IMR-90 (cell line): ENCODE measurements at regions not wholly inside any gene's neighbourhood (a gene's known extent, or its start where the extent isn't known, plus 50 kb on each side); places are given as distances from the start of the nearest gene placed in this dataset.

Source experiments
- ATAC-seq: fragments of 200-7000 bp; cut with Tn5 transposase; 2 replicates; pipeline ENCODE4 v1.9.1; 2020; ENCODE audit warnings: low read depth, mild to moderate bottlenecking, moderate library complexity
- BruUV-seq: library from RNA; stranded (reverse); fragments of 400-500 nt; replicated peaks from 2 replicates; lab custom pipeline; 2021; lab: Mats Ljungman, UMichigan
- CTCF ChIA-PET: fragments of 300-600 bp; formaldehyde crosslinking; extraction: SDS; loops from one replicate; lab custom pipeline; 2021; ENCODE audit warnings: antibody characterized with exemption; lab: Yijun Ruan, JAX
- POLR2A ChIA-PET: fragments of 300-600 bp; sonication (Branson Sonifier 250); formaldehyde crosslinking; loops from one replicate; lab custom pipeline; 2022; ENCODE audit warnings: antibody characterized with exemption; ENCODE audit not compliant: unreplicated experiment; lab: Charles Lee
- DNase-seq: peaks from one replicate; pipeline ENCODE4 v3.0.0; 2013
- H2AFZ ChIP-seq: replicated peaks from 2 replicates; pipeline ENCODE3; 2013; ENCODE audit warnings: low read length, mild to moderate bottlenecking; ENCODE audit not compliant: poor library complexity
- H2AK5ac ChIP-seq: 2 replicates; pipeline ENCODE4 v1.6.1; 2013; ENCODE audit warnings: low read depth, low read length, inconsistent platforms
- H2AK9ac ChIP-seq: replicated peaks from 2 replicates; pipeline ENCODE3; 2013; ENCODE audit warnings: mild to moderate bottlenecking, low read depth, low read length, moderate library complexity; ENCODE audit not compliant: poor library complexity
- H2BK120ac ChIP-seq: 2 replicates; pipeline ENCODE4 v1.6.1; 2013; ENCODE audit warnings: low read depth, low read length, inconsistent platforms
- H2BK15ac ChIP-seq: 3 replicates; pipeline ENCODE4 v1.6.1; 2013; ENCODE audit warnings: low read depth, low read length, inconsistent platforms
- H2BK20ac ChIP-seq: 2 replicates; pipeline ENCODE4 v1.6.1; 2013; ENCODE audit warnings: low read depth, mild to moderate bottlenecking, inconsistent platforms, low read length, moderate library complexity
- H2BK5ac ChIP-seq: 2 replicates; pipeline ENCODE4 v1.6.1; 2013; ENCODE audit warnings: mild to moderate bottlenecking, low read depth, low read length, inconsistent platforms; ENCODE audit not compliant: poor library complexity, severe bottlenecking
- H3K14ac ChIP-seq: replicated peaks from 2 replicates; pipeline ENCODE4 v1.6.1; 2013; ENCODE audit warnings: low read depth, low read length, inconsistent platforms
- H3K18ac ChIP-seq: 2 replicates; pipeline ENCODE4 v1.6.1; 2013; ENCODE audit warnings: low read depth, low read length, control low read depth
- H3K23ac ChIP-seq: 2 replicates; pipeline ENCODE4 v1.6.1; 2013; ENCODE audit warnings: low read depth, low read length, inconsistent platforms
- H3K27ac ChIP-seq: 2 replicates; pipeline ENCODE4 v1.5.1; 2013; ENCODE audit warnings: mild to moderate bottlenecking, control low read depth, low read length; ENCODE audit not compliant: insufficient read depth
- H3K27me3 ChIP-seq: 2 replicates; pipeline ENCODE4 v1.6.1; 2013; ENCODE audit warnings: low read length; ENCODE audit not compliant: control insufficient read depth, insufficient read depth
- H3K36me3 ChIP-seq: 2 replicates; pipeline ENCODE4 v1.6.1; 2013; ENCODE audit warnings: low read length, mixed read lengths; ENCODE audit not compliant: control insufficient read depth, insufficient read depth
- H3K4ac ChIP-seq: 2 replicates; pipeline ENCODE4 v1.6.1; 2013; ENCODE audit warnings: low read depth, low read length, inconsistent platforms
- H3K4me1 ChIP-seq: 2 replicates; pipeline ENCODE4 v1.6.1; 2013; ENCODE audit warnings: low read length, mixed read lengths; ENCODE audit not compliant: control insufficient read depth, insufficient read depth
- H3K4me2 ChIP-seq: 2 replicates; pipeline ENCODE4 v1.6.1; 2013; ENCODE audit warnings: low read depth, mild to moderate bottlenecking, control low read depth, low read length, moderate library complexity
- H3K4me3 ChIP-seq: 2 replicates; pipeline ENCODE4 v1.5.1; 2013; ENCODE audit warnings: low read depth, mild to moderate bottlenecking, control low read depth, low read length, moderate library complexity; ENCODE audit not compliant: insufficient read depth
- H3K56ac ChIP-seq: 2 replicates; pipeline ENCODE4 v1.6.1; 2013; ENCODE audit warnings: low read length, inconsistent platforms; ENCODE audit not compliant: insufficient read depth; ENCODE audit errors: extremely low read depth
- H3K79me1 ChIP-seq, 2 experiments: 2 replicates each; pipeline ENCODE4 v1.6.1; 2013; ENCODE audit warnings: low read length in 2 of 2, inconsistent platforms in 1 of 2, low read depth in 1 of 2
- H3K9ac ChIP-seq: 2 replicates; pipeline ENCODE4 v1.6.1; 2013; ENCODE audit warnings: low read depth, low read length, control low read depth
- H3K9me1 ChIP-seq: 2 replicates; pipeline ENCODE4 v1.6.1; 2013; ENCODE audit warnings: low read length, inconsistent platforms; ENCODE audit not compliant: insufficient read depth
- H3K9me3 ChIP-seq: 2 replicates; pipeline ENCODE4 v1.6.1; 2013; ENCODE audit warnings: low read length; ENCODE audit not compliant: control insufficient read depth, insufficient read depth
- H4K20me1 ChIP-seq: 2 replicates; pipeline ENCODE4 v1.6.1; 2013; ENCODE audit warnings: low read length, inconsistent platforms; ENCODE audit not compliant: insufficient read depth
- H4K5ac ChIP-seq: 2 replicates; pipeline ENCODE4 v1.6.1; 2013; ENCODE audit warnings: mild to moderate bottlenecking, low read depth, low read length, control low read depth
- H4K8ac ChIP-seq, 2 experiments: 2 replicates each; pipeline ENCODE4 v1.6.1; 2013; ENCODE audit warnings: low read depth in 2 of 2, low read length in 2 of 2, control low read depth in 1 of 2, inconsistent platforms in 1 of 2
- H4K91ac ChIP-seq: 2 replicates; pipeline ENCODE4 v1.6.1; 2013; ENCODE audit warnings: low read depth, low read length, inconsistent platforms; ENCODE audit not compliant: insufficient read depth
- BHLHE40 ChIP-seq: fragments of 150-350 bp; IDR thresholded peaks from 2 replicates; pipeline ENCODE4 v1.6.1; 2016; ENCODE audit warnings: mild to moderate bottlenecking, low read depth, low read length
- CEBPB ChIP-seq: IDR thresholded peaks from 2 replicates; pipeline ENCODE4 v1.6.1; 2012; ENCODE audit warnings: low read depth, low read length, improper control_type of control experiment
- CHD1 ChIP-seq: IDR thresholded peaks from 2 replicates; pipeline ENCODE4 v1.6.1; 2012; ENCODE audit warnings: low read depth, low read length, improper control_type of control experiment
- CTCF ChIP-seq: conservative IDR thresholded peaks from 2 replicates; pipeline ENCODE4 v1.5.1; 2012; ENCODE audit warnings: mild to moderate bottlenecking, low read depth, low read length, improper control_type of control experiment
- FOS ChIP-seq: fragments of 150-350 bp; IDR thresholded peaks from 2 replicates; pipeline ENCODE4 v1.6.1; 2016; ENCODE audit warnings: low read depth, low read length
- MAFK ChIP-seq: IDR thresholded peaks from 2 replicates; pipeline ENCODE4 v1.6.1; 2012; ENCODE audit warnings: low read depth, low read length, improper control_type of control experiment
- MAZ ChIP-seq: IDR thresholded peaks from 2 replicates; pipeline ENCODE4 v1.6.1; 2012; ENCODE audit warnings: low read depth, mild to moderate bottlenecking, low read length, improper control_type of control experiment, moderate library complexity, borderline replicate concordance
- MXI1 ChIP-seq: IDR thresholded peaks from 2 replicates; pipeline ENCODE4 v1.6.1; 2012; ENCODE audit warnings: low read depth, mild to moderate bottlenecking, low read length, moderate library complexity, borderline replicate concordance
- NFE2L2 ChIP-seq: fragments of 150-350 bp; IDR thresholded peaks from 2 replicates; pipeline ENCODE4 v1.6.1; 2016; ENCODE audit warnings: low read depth, mild to moderate bottlenecking, low read length
- POLR2A ChIP-seq: IDR thresholded peaks from 2 replicates; pipeline ENCODE4 v1.6.1; 2012; ENCODE audit warnings: mild to moderate bottlenecking, low read depth, low read length
- RAD21 ChIP-seq: IDR thresholded peaks from 2 replicates; pipeline ENCODE4 v1.6.1; 2012; ENCODE audit warnings: low read length, improper control_type of control experiment
- RCOR1 ChIP-seq: IDR thresholded peaks from 2 replicates; pipeline ENCODE4 v1.6.1; 2012; ENCODE audit warnings: mild to moderate bottlenecking, low read length, improper control_type of control experiment; ENCODE audit not compliant: insufficient replicate concordance
- RFX5 ChIP-seq: IDR thresholded peaks from 2 replicates; pipeline ENCODE4 v1.8.0; 2012; ENCODE audit warnings: low read depth, mild to moderate bottlenecking, low read length, moderate library complexity
- SMC3 ChIP-seq: fragments of 150-350 bp; IDR thresholded peaks from 2 replicates; pipeline ENCODE4 v1.6.1; 2016; ENCODE audit warnings: low read depth, mild to moderate bottlenecking, antibody characterized with exemption, low read length, moderate library complexity
- WGBS, 2 experiments: methylation state at CpG; one replicate each; pipeline versions ENCODE4 v1.1.5 to v1.1.7; 2013; ENCODE audit warnings: missing lambda C conversion rate in 2 of 2; ENCODE audit not compliant: insufficient read length in 1 of 2; ENCODE audit errors: extremely low coverage in 2 of 2; 5-methylcytosine and 5-hydroxymethylcytosine counted together
- dilution Hi-C: fragments of 300-500 bp; cut with HindIII; formaldehyde crosslinking; loops from one replicate; pipeline ENCODE4 v1.14.3; 2018; ENCODE audit warnings: low sequenced_read_pairs; ENCODE audit not compliant: unreplicated experiment
- in situ Hi-C: fragments of 300-500 bp; cut with MboI; formaldehyde crosslinking; loops from 3 replicates; pipeline ENCODE4 v1.14.3; 2019; ENCODE audit warnings: low sequenced_read_pairs, inconsistent platforms, mixed read lengths
- intact Hi-C: fragments of 100-400 bp; cut with micrococcal nuclease; formaldehyde crosslinking; loops from 2 replicates; pipeline ENCODE4 v1.10.0; 2022
- TF ChIP-seq, protein P1 (sequence below): fragments of 150-350 bp; IDR thresholded peaks from 2 replicates; pipeline ENCODE4 v1.6.1; 2017; ENCODE audit warnings: mild to moderate bottlenecking, antibody characterized with exemption, low read length, low read depth
- TF ChIP-seq, protein P2 (sequence below): fragments of 150-350 bp; IDR thresholded peaks from 2 replicates; pipeline ENCODE4 v1.6.1; 2016; ENCODE audit warnings: low read depth, mild to moderate bottlenecking, low read length, moderate library complexity, borderline replicate concordance

DNA sequence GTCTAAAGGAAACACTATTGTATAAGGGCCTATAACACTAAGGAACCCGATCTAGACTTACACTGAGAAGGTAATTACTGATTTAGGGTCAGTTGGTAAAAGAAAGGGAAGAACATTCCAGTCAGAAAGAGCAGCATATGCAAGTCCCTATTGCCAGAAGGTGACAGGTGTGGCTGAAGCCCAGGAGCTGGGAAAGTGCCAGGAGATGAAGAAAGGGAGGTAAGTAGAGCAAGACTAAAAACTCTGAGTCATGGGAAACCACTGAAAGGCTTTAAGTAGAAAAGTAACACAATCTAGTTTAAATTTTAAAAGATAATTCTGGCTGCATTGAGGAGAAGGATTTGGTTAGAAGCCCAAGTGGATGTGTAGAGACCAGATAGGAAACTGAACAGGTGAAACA, 77.7 kb upstream of the INTU start:
- Histone ChIP-seq H4K5ac (no peak overlapping the region), H4K8ac (no peak overlapping the region), H3K56ac (no peak overlapping the region), H4K91ac (no peak overlapping the region), H3K36me3 (no peaks in the 10 kb centered on the region), H3K4me2 (no peak overlapping the region), H2BK5ac (no peak overlapping the region), H3K23ac (no peak overlapping the region), H2BK15ac (no peak overlapping the region), H3K4ac (no peak overlapping the region), H2BK120ac (no peak overlapping the region), H3K9me3 (no peaks in the 10 kb centered on the region; the same call in 1 of the 2 replicates), H3K27ac (no peak overlapping the region), H2AK9ac (no peak overlapping the region), H3K4me3 (no peak overlapping the region), H3K9ac (no peak overlapping the region), H3K79me1 (no peaks in the 10 kb centered on the region), H3K9me1 (no peaks in the 10 kb centered on the region), H3K14ac (no peak overlapping the region), H3K27me3 (no peaks in the 10 kb centered on the region), H2AK5ac (no peak overlapping the region), H3K4me1 (no peaks in the 10 kb centered on the region), H4K20me1 (no peaks in the 10 kb centered on the region), H3K18ac (no peak overlapping the region), H2BK20ac (no peak overlapping the region), H2AFZ (no peak overlapping the region)
- DNase-seq (no peak), ATAC-seq (no peak)
- in situ Hi-C loops (no loop called here), intact Hi-C loops (no loop called here), dilution Hi-C loops (no loop called here)
- ChIA-PET CTCF (no interaction called here), POLR2A (no interaction called here)
- WGBS, 2 experiments = no CpG with 5 or more reads among the region's 1 CpG
- no peak for TF ChIP-seq POLR2A
- TF ChIP-seq RCOR1 = no peak
- no peak for TF ChIP-seq MAFK
- no peak for TF ChIP-seq NFE2L2
- TF ChIP-seq, protein P1, sequence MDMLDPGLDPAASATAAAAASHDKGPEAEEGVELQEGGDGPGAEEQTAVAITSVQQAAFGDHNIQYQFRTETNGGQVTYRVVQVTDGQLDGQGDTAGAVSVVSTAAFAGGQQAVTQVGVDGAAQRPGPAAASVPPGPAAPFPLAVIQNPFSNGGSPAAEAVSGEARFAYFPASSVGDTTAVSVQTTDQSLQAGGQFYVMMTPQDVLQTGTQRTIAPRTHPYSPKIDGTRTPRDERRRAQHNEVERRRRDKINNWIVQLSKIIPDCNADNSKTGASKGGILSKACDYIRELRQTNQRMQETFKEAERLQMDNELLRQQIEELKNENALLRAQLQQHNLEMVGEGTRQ = no peak
- no peak for TF ChIP-seq SMC3
- TF ChIP-seq MAZ = no peak
- no peak for TF ChIP-seq RAD21
- TF ChIP-seq CHD1 = no peak
- no peak for TF ChIP-seq FOS
- TF ChIP-seq CEBPB = no peak
- TF ChIP-seq, protein P2, sequence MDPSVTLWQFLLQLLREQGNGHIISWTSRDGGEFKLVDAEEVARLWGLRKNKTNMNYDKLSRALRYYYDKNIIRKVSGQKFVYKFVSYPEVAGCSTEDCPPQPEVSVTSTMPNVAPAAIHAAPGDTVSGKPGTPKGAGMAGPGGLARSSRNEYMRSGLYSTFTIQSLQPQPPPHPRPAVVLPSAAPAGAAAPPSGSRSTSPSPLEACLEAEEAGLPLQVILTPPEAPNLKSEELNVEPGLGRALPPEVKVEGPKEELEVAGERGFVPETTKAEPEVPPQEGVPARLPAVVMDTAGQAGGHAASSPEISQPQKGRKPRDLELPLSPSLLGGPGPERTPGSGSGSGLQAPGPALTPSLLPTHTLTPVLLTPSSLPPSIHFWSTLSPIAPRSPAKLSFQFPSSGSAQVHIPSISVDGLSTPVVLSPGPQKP = no peak
- no peak for TF ChIP-seq CTCF
- no peak for TF ChIP-seq BHLHE40
- TF ChIP-seq MXI1 = no peak
- TF ChIP-seq RFX5 = no peak
- no TSS peak for BruUV-seq
